PC-9 (cell line): ENCODE measurements at regions not wholly inside any gene's neighbourhood (a gene's known extent, or its start where the extent isn't known, plus 50 kb on each side); places are given as distances from the start of the nearest gene placed in this dataset.
A peak's percentile ranks its signal among the peaks of the same experiment; 100 is the strongest.

Experiments
- BruUV-seq: library from RNA; stranded (reverse); fragments of 400-500 nt; replicated peaks from 2 replicates; lab custom pipeline; 2021; lab: Mats Ljungman, UMichigan
- CTCF ChIA-PET: fragments of 300-600 bp; sonication (Branson Sonifier 250); formaldehyde crosslinking; loops from one replicate; lab custom pipeline; 2022; ENCODE audit warnings: antibody characterized with exemption; lab: Charles Lee
- POLR2A ChIA-PET: fragments of 300-600 bp; sonication (Branson Sonifier 250); formaldehyde crosslinking; loops from one replicate; lab custom pipeline; 2022; ENCODE audit warnings: antibody characterized with exemption; ENCODE audit not compliant: unreplicated experiment; lab: Charles Lee
- DNase-seq, 2 experiments: peaks; one replicate each; pipeline versions ENCODE4 v3.0.0 to v3.0.0-alpha.2; 2015 to 2022; ENCODE audit warnings: mixed read lengths in 1 of 2
- H2AFZ ChIP-seq: fragments of 200-600 bp; sonication (generic); 2 replicates; pipeline ENCODE4 v1.8.1; 2017; ENCODE audit warnings: antibody characterized with exemption
- H3F3A ChIP-seq: fragments of 200-600 bp; sonication (generic); 2 replicates; pipeline ENCODE4 v1.8.1; 2017; ENCODE audit warnings: antibody characterized with exemption, mild to moderate bottlenecking, low read depth; ENCODE audit not compliant: insufficient read depth
- H3K27ac ChIP-seq: fragments of 200-600 bp; sonication (generic); 2 replicates; pipeline ENCODE4 v1.6.1; 2016; ENCODE audit warnings: mixed run types
- H3K27me3 ChIP-seq: fragments of 200-600 bp; sonication (generic); 2 replicates; pipeline ENCODE4 v1.6.1; 2016; ENCODE audit warnings: low read depth, mixed run types; ENCODE audit not compliant: insufficient read depth
- H3K36me3 ChIP-seq: fragments of 200-600 bp; sonication (generic); 2 replicates; pipeline ENCODE4 v1.6.1; 2016; ENCODE audit warnings: low read depth, mixed run types
- H3K4me1 ChIP-seq: fragments of 200-600 bp; sonication (generic); replicated peaks from 2 replicates; pipeline ENCODE4 v1.6.1; 2016; ENCODE audit warnings: mixed run types; ENCODE audit not compliant: insufficient read depth
- H3K4me2 ChIP-seq: fragments of 200-600 bp; sonication (generic); 2 replicates; pipeline ENCODE4 v1.6.1; 2017; ENCODE audit warnings: mixed run types
- H3K4me3 ChIP-seq: fragments of 200-600 bp; sonication (generic); 2 replicates; pipeline ENCODE4 v1.6.1; 2016; ENCODE audit warnings: mixed run types
- H3K79me2 ChIP-seq: fragments of 200-600 bp; sonication (generic); 2 replicates; pipeline ENCODE4 v1.6.1; 2017; ENCODE audit warnings: low read depth, mixed run types
- H3K9me2 ChIP-seq: fragments of 200-600 bp; sonication (generic); 2 replicates; pipeline ENCODE4 v1.8.1; 2017; ENCODE audit warnings: mild to moderate bottlenecking; ENCODE audit not compliant: insufficient read depth
- H3K9me3 ChIP-seq: fragments of 200-600 bp; sonication (generic); 2 replicates; pipeline ENCODE4 v1.8.1; 2016; ENCODE audit warnings: low read depth; ENCODE audit not compliant: insufficient read depth
- H4K20me1 ChIP-seq: fragments of 200-600 bp; sonication (generic); 2 replicates; pipeline ENCODE4 v1.8.1; 2017; ENCODE audit not compliant: insufficient read depth
- EZH2 ChIP-seq: fragments of 200-600 bp; sonication (generic); IDR thresholded peaks from 2 replicates; pipeline ENCODE4 v1.8.0; 2017; ENCODE audit warnings: antibody characterized with exemption, low read depth
- intact Hi-C: fragments of 100-400 bp; cut with micrococcal nuclease; formaldehyde crosslinking; loops from one replicate; pipeline ENCODE4 v1.10.0; 2022; ENCODE audit not compliant: unreplicated experiment
- TF ChIP-seq, protein P1 (sequence below): fragments of 200-600 bp; sonication (generic); conservative IDR thresholded peaks from 2 replicates; pipeline ENCODE4 v1.6.1; 2017; ENCODE audit warnings: mixed run types, antibody characterized with exemption, mild to moderate bottlenecking, moderate library complexity

DNA sequence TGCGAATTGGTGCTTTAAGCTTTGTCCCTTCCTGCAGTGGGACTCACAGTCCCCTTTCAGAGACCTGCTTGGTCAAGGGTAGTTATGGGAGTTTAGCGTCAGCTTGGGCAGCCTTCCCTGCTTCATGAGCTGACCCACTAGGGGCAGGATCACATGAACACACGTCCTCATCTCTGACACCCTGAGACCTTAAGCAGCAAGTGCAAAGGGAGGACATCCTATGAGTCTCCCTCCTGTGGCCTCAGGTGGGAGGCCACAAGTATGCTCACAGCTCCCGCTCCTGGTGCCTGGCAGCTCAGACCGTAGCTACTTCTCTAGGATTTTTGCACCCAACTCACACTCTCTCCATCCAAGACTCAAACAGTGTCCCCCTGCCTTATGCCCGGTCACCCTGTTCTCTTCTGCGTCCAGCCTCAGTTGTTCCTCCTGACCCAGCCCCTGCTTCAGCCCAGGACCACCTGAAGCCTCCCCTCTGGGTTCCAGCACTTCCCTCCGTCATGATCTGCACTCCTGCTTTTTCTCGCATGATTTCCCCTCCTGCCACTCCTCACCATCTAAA lies 136.6 kb upstream of the FAM20C start:
- TF ChIP-seq EZH2, result no peak
- no peaks in the 10 kb centered on the region for H3K4me1 ChIP-seq
- H3K36me3 ChIP-seq, result no peaks in the 10 kb centered on the region
- peak in 1 of 2 experiments; percentile 35 for DNase-seq
- no peak overlapping the region for H2AFZ ChIP-seq
- H3K9me2 ChIP-seq, result no peaks in the 10 kb centered on the region
- H3K27me3 ChIP-seq, result no peaks in the 10 kb centered on the region
- intact Hi-C loops, result no loop called here
- H3K4me3 ChIP-seq, result no peak overlapping the region
- CTCF ChIA-PET, result no interaction called here
- H4K20me1 ChIP-seq, result no peaks in the 10 kb centered on the region
- POLR2A ChIA-PET, result no interaction called here
- H3K79me2 ChIP-seq, result no peaks in the 10 kb centered on the region
- 0 out of 2 replicates have a peak, but pooled peaks cover 3% of the 10 kb centered on the region for H3K9me3 ChIP-seq
- no peaks in the 10 kb centered on the region for H3F3A ChIP-seq
- H3K4me2 ChIP-seq, result no peak overlapping the region
- BruUV-seq, result no TSS peak
- no peak overlapping the region for H3K27ac ChIP-seq

DNA sequence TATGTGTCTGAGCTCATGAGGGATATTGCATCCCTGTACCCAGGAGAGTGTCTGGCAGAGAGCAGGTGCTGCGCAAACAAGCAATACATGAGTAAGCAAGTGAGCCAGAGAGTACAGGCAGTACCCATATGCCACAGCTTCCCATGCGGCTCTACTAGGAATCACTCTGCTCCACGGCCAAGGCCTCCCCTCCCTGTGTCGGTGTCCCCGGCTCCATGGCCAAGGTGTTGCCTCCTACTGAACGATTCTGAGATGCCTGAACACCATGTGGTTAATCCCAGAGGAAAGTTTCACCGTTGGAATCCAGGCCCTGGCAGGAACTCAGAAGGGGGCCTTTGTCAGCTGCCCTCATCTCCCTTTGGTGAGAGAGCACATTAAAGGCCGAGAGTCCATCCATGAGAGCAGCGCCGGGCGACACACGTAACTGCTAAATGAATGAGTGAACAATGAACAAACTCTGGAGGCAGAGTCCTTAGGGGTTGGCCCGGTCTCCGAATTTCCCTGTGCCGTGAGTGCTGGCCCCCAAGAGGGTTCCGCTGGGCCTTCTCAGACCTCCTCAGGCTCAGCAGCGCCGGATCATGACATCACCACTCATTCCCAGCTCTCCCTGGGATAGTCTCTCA lies 136.0 kb upstream of the FAM20C start:
- no peaks in the 10 kb centered on the region for H3K4me1 ChIP-seq
- H3K27me3 ChIP-seq, result no peaks in the 10 kb centered on the region
- H3K27ac ChIP-seq, result no peak overlapping the region
- 0 out of 2 replicates have a peak, but pooled peaks cover 3% of the 10 kb centered on the region for H3K9me3 ChIP-seq
- no peak for DNase-seq
- no peaks in the 10 kb centered on the region for H3F3A ChIP-seq
- H3K4me2 ChIP-seq, result no peak overlapping the region
- no TSS peak for BruUV-seq
- H3K79me2 ChIP-seq, result no peaks in the 10 kb centered on the region
- H2AFZ ChIP-seq, result no peak overlapping the region
- no peaks in the 10 kb centered on the region for H3K9me2 ChIP-seq
- TF ChIP-seq EZH2, result no peak
- TF ChIP-seq, protein P1, sequence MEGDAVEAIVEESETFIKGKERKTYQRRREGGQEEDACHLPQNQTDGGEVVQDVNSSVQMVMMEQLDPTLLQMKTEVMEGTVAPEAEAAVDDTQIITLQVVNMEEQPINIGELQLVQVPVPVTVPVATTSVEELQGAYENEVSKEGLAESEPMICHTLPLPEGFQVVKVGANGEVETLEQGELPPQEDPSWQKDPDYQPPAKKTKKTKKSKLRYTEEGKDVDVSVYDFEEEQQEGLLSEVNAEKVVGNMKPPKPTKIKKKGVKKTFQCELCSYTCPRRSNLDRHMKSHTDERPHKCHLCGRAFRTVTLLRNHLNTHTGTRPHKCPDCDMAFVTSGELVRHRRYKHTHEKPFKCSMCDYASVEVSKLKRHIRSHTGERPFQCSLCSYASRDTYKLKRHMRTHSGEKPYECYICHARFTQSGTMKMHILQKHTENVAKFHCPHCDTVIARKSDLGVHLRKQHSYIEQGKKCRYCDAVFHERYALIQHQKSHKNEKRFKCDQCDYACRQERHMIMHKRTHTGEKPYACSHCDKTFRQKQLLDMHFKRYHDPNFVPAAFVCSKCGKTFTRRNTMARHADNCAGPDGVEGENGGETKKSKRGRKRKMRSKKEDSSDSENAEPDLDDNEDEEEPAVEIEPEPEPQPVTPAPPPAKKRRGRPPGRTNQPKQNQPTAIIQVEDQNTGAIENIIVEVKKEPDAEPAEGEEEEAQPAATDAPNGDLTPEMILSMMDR, result no peak
- intact Hi-C loops, result no loop called here
- POLR2A ChIA-PET, result no interaction called here
- no peaks in the 10 kb centered on the region for H3K36me3 ChIP-seq
- H3K4me3 ChIP-seq, result no peak overlapping the region
- CTCF ChIA-PET, result no interaction called here
- H4K20me1 ChIP-seq, result no peaks in the 10 kb centered on the region

DNA sequence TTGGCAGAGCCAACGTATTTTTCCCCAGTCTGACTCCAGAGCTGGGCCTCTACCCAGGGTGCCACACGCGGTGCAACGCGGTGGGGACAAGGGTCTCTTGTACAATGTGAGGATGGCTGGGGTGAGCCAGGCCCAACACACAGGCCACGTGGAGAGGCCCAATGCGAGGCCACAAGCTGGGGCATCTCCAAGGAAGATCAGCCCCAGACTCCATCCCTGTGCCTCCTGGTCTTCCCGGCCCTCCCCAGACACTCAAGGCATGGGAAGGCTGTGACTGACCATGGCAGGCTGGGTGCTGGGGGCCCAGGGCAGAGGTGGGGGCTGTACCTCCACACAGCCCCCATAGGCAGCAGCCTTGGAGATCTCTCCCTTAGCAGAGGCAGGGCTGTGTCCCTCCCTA lies 135.3 kb upstream of the FAM20C start:
- intact Hi-C loops, result no loop called here
- H3K27me3 ChIP-seq, result no peaks in the 10 kb centered on the region
- POLR2A ChIA-PET, result no interaction called here
- H3K27ac ChIP-seq, result no peak overlapping the region
- H3K36me3 ChIP-seq, result no peaks in the 10 kb centered on the region
- no TSS peak for BruUV-seq
- CTCF ChIA-PET, result no interaction called here
- H3K79me2 ChIP-seq, result no peaks in the 10 kb centered on the region
- H2AFZ ChIP-seq, result no peak overlapping the region
- H3K4me2 ChIP-seq, result no peak overlapping the region
- H3F3A ChIP-seq, result no peaks in the 10 kb centered on the region
- TF ChIP-seq, protein P1, result no peak
- no peak for TF ChIP-seq EZH2
- 0 out of 2 replicates have a peak, but pooled peaks cover 3% of the 10 kb centered on the region for H3K9me3 ChIP-seq
- no peak overlapping the region for H3K4me3 ChIP-seq
- H3K9me2 ChIP-seq, result no peaks in the 10 kb centered on the region
- no peaks in the 10 kb centered on the region for H4K20me1 ChIP-seq
- no peak for DNase-seq
- H3K4me1 ChIP-seq, result no peaks in the 10 kb centered on the region
